H9 (cell line): ENCODE measurements at regions not wholly inside any gene's neighbourhood (a gene's known extent, or its start where the extent isn't known, plus 50 kb on each side); places are given as distances from the start of the nearest gene placed in this dataset.

ENCODE experiments used
- DNase-seq: peaks from one replicate; pipeline ENCODE4 v3.0.0-alpha.2; 2017
- H2AFZ ChIP-seq: one replicate; pipeline ENCODE4 v1.6.1; 2013; ENCODE audit warnings: mild to moderate bottlenecking, low read length, control low read depth, moderate library complexity
- H2AK5ac ChIP-seq: 2 replicates; pipeline ENCODE4 v1.6.1; 2013; ENCODE audit warnings: low read length, control low read depth, mixed read lengths; ENCODE audit not compliant: insufficient read length
- H2BK120ac ChIP-seq: one replicate; pipeline ENCODE4 v1.6.1; 2013; ENCODE audit warnings: low read depth, mild to moderate bottlenecking, low read length, control low read depth, inconsistent platforms; ENCODE audit not compliant: poor library complexity, severe bottlenecking
- H2BK12ac ChIP-seq: 2 replicates; pipeline ENCODE4 v1.6.1; 2013; ENCODE audit warnings: low read length, control low read depth, mixed read lengths, low read depth; ENCODE audit not compliant: insufficient read length
- H2BK15ac ChIP-seq: 2 replicates; pipeline ENCODE4 v1.6.1; 2013; ENCODE audit warnings: low read depth, low read length, control low read depth
- H2BK20ac ChIP-seq: one replicate; pipeline ENCODE4 v1.6.1; 2013; ENCODE audit warnings: low read depth, mild to moderate bottlenecking, low read length, control low read depth, inconsistent platforms; ENCODE audit not compliant: poor library complexity, severe bottlenecking
- H2BK5ac ChIP-seq: 2 replicates; pipeline ENCODE4 v1.6.1; 2013; ENCODE audit warnings: low read length, control low read depth, mixed read lengths; ENCODE audit not compliant: insufficient read length
- H3K14ac ChIP-seq: 2 replicates; pipeline ENCODE4 v1.6.1; 2013; ENCODE audit warnings: low read length, control low read depth; ENCODE audit not compliant: insufficient read depth
- H3K18ac ChIP-seq: 2 replicates; pipeline ENCODE4 v1.6.1; 2013; ENCODE audit warnings: low read depth, mild to moderate bottlenecking, mixed read lengths, low read length, control low read depth; ENCODE audit not compliant: insufficient read length
- H3K23ac ChIP-seq: 2 replicates; pipeline ENCODE4 v1.6.1; 2013; ENCODE audit warnings: low read length, control low read depth, mixed read lengths, low read depth; ENCODE audit not compliant: insufficient read length
- H3K23me2 ChIP-seq: 2 replicates; pipeline ENCODE4 v1.6.1; 2013; ENCODE audit warnings: low read depth, mild to moderate bottlenecking, mixed read lengths, low read length, control low read depth; ENCODE audit not compliant: insufficient read length, poor library complexity, severe bottlenecking
- H3K27ac ChIP-seq: 2 replicates; pipeline ENCODE4 v1.5.1; 2013; ENCODE audit warnings: low read length, control low read depth, mixed read lengths, low read depth; ENCODE audit not compliant: insufficient read length
- H3K27me3 ChIP-seq: 2 replicates; pipeline ENCODE4 v1.6.1; 2013; ENCODE audit warnings: low read length, control low read depth, inconsistent platforms; ENCODE audit not compliant: insufficient read depth
- H3K4ac ChIP-seq: 2 replicates; pipeline ENCODE4 v1.6.1; 2013; ENCODE audit warnings: low read depth, mild to moderate bottlenecking, control low read depth, inconsistent platforms, low read length, moderate library complexity
- H3K4me1 ChIP-seq: 2 replicates; pipeline ENCODE4 v1.6.1; 2013; ENCODE audit warnings: low read length, control low read depth, inconsistent platforms; ENCODE audit not compliant: insufficient read depth
- H3K4me2 ChIP-seq: 2 replicates; pipeline ENCODE4 v1.6.1; 2013; ENCODE audit warnings: low read length, control low read depth, mixed read lengths; ENCODE audit not compliant: insufficient read length, insufficient read depth
- H3K56ac ChIP-seq: 2 replicates; pipeline ENCODE4 v1.6.1; 2013; ENCODE audit warnings: low read depth, mild to moderate bottlenecking, mixed read lengths, low read length, control low read depth; ENCODE audit not compliant: insufficient read length
- H3K79me1 ChIP-seq: 2 replicates; pipeline ENCODE4 v1.6.1; 2013; ENCODE audit warnings: low read depth, mild to moderate bottlenecking, moderate library complexity, low read length, control low read depth, inconsistent platforms; ENCODE audit not compliant: insufficient read depth, poor library complexity, severe bottlenecking
- H3K79me2 ChIP-seq: 2 replicates; pipeline ENCODE4 v1.6.1; 2013; ENCODE audit warnings: low read length, control low read depth, inconsistent platforms; ENCODE audit not compliant: insufficient read depth
- H3K9ac ChIP-seq: 2 replicates; pipeline ENCODE4 v1.6.1; 2013; ENCODE audit warnings: low read length, control low read depth, mixed read lengths; ENCODE audit not compliant: insufficient read length; ENCODE audit errors: extremely low read depth
- H3K9me3 ChIP-seq: one replicate; pipeline ENCODE4 v1.6.1; 2013; ENCODE audit warnings: low read depth, low read length, inconsistent platforms; ENCODE audit not compliant: control insufficient read depth
- H3T11ph ChIP-seq: one replicate; pipeline ENCODE4 v1.6.1; 2013; ENCODE audit warnings: mild to moderate bottlenecking, low read length, control low read depth, inconsistent platforms
- H4K20me1 ChIP-seq: one replicate; pipeline ENCODE4 v1.6.1; 2013; ENCODE audit not compliant: control insufficient read depth, insufficient read length, insufficient read depth
- H4K5ac ChIP-seq: 2 replicates; pipeline ENCODE4 v1.6.1; 2013; ENCODE audit warnings: low read depth, mild to moderate bottlenecking, mixed read lengths, low read length, control low read depth; ENCODE audit not compliant: insufficient read length
- H4K8ac ChIP-seq: replicated peaks from 2 replicates; pipeline ENCODE4 v1.6.1; 2013; ENCODE audit warnings: low read length, control low read depth, mixed read lengths, low read depth; ENCODE audit not compliant: insufficient read length
- H4K91ac ChIP-seq: 2 replicates; pipeline ENCODE4 v1.6.1; 2013; ENCODE audit warnings: low read depth, mild to moderate bottlenecking, moderate library complexity, mixed read lengths, low read length, control low read depth; ENCODE audit not compliant: insufficient read length
- H3K27ac Mint-ChIP-seq, 3 experiments: 2 replicates in 2 of 3; 3 replicates in 1 of 3; pipeline ENCODE4 v1.8.0; 2020 to 2021; ENCODE audit warnings: mixed read lengths in 3 of 3, mild to moderate bottlenecking in 1 of 3, moderate library complexity in 1 of 3
- H3K27me3 Mint-ChIP-seq: 2 replicates; pipeline ENCODE4 v1.8.0; 2021; ENCODE audit warnings: low read depth, mild to moderate bottlenecking, moderate library complexity, mixed read lengths
- H3K36me3 Mint-ChIP-seq, 3 experiments: 2 replicates in 2 of 3; 3 replicates in 1 of 3; pipeline ENCODE4 v1.8.0; 2020 to 2021; ENCODE audit warnings: low read depth in 3 of 3, mixed read lengths in 3 of 3; ENCODE audit not compliant: insufficient read depth in 1 of 3
- H3K4me1 Mint-ChIP-seq, 2 experiments: 2 replicates each; pipeline ENCODE4 v1.8.0; 2020; ENCODE audit warnings: mixed read lengths in 2 of 2
- H3K4me3 Mint-ChIP-seq, 2 experiments: 2 replicates in 1 of 2; 3 replicates in 1 of 2; pipeline ENCODE4 v1.8.0; 2020 to 2021; ENCODE audit warnings: mild to moderate bottlenecking in 2 of 2, mixed read lengths in 2 of 2, moderate library complexity in 1 of 2
- H3K9me3 Mint-ChIP-seq, 2 experiments: 2 replicates in 1 of 2; 3 replicates in 1 of 2; pipeline ENCODE4 v1.8.0; 2020; ENCODE audit warnings: mild to moderate bottlenecking in 2 of 2, mixed read lengths in 2 of 2, moderate library complexity in 1 of 2
- CTCF ChIP-seq: fragments of 200-600 bp; sonication (generic); conservative IDR thresholded peaks from 3 replicates; pipeline ENCODE4 v1.8.0; 2021; ENCODE audit warnings: antibody characterized with exemption, mild to moderate bottlenecking
- WGBS: extraction: QIAGEN DNeasy Blood & Tissue Kit; methylation state at CpG from one replicate; pipeline ENCODE4 v1.1.7; 2013; ENCODE audit warnings: missing lambda C conversion rate, low lambda C conversion rate, mixed read lengths; ENCODE audit not compliant: insufficient read length; ENCODE audit errors: extremely low coverage; 5-methylcytosine and 5-hydroxymethylcytosine counted together

- H3K23ac ChIP-seq, result no peak overlapping the region
- H3K27ac Mint-ChIP-seq, result no peak overlapping the region
- no peak overlapping the region for H2BK20ac ChIP-seq
- no peaks in the 10 kb centered on the region for H3K27me3 ChIP-seq
- no peaks in the 10 kb centered on the region for H3K79me2 ChIP-seq
- H3K56ac ChIP-seq, result no peak overlapping the region
- H3K4ac ChIP-seq, result no peak overlapping the region
- H3K9me3 ChIP-seq, result no peaks in the 10 kb centered on the region
- no peak overlapping the region for H4K8ac ChIP-seq
- H2BK15ac ChIP-seq, result no peak overlapping the region
- H3K9ac ChIP-seq, result no peak overlapping the region
- H3K23me2 ChIP-seq, result no peaks in the 10 kb centered on the region
- no peaks in the 10 kb centered on the region for H3K27me3 Mint-ChIP-seq
- TF ChIP-seq CTCF, result no peak
- no peak overlapping the region for H3K18ac ChIP-seq
- WGBS, result no CpG with 5 or more reads among the region's 7 CpGs
- H3K4me1 Mint-ChIP-seq, result no peaks in the 10 kb centered on the region
- H2BK12ac ChIP-seq, result no peak overlapping the region
- no peak for DNase-seq
- no peak overlapping the region for H2BK120ac ChIP-seq
- H3K4me3 Mint-ChIP-seq, result no peak overlapping the region
- no peak overlapping the region for H3K14ac ChIP-seq
- no peaks in the 10 kb centered on the region for H4K20me1 ChIP-seq
- no peak overlapping the region for H2BK5ac ChIP-seq
- H3K4me1 ChIP-seq, result no peaks in the 10 kb centered on the region
- H3K4me2 ChIP-seq, result no peak overlapping the region
- H2AFZ ChIP-seq, result no peak overlapping the region
- H2AK5ac ChIP-seq, result no peak overlapping the region
- no peak overlapping the region for H3T11ph ChIP-seq
- no peak overlapping the region for H3K27ac ChIP-seq
- H3K79me1 ChIP-seq, result no peaks in the 10 kb centered on the region
- H3K9me3 Mint-ChIP-seq, result peaks cover 5% of the 10 kb centered on the region in 2 experiments; a peak in 3 of 5 replicates
- no peak overlapping the region for H4K91ac ChIP-seq
- H3K36me3 Mint-ChIP-seq, result peaks cover 0 to 5% (median 2%) of the 10 kb centered on the region in 3 experiments; a peak in 4 of 7 replicates
- no peak overlapping the region for H4K5ac ChIP-seq
Observed at GRCh38 chr3:177378168-177378567, 180.9 kb upstream of the TBL1XR1 start.
